ENCODE measurements at regions not wholly inside any gene's neighbourhood (a gene's known extent, or its start where the extent isn't known, plus 50 kb on each side); places are given as distances from the start of the nearest gene placed in this dataset.

GRCh38 chr7:28351450-28351849 is 60.9 kb upstream of the CREB5 start:
- no peak for ATAC-seq
- H3K27me3 Mint-ChIP-seq (ENCODE audit: insufficient read depth, low read depth, poor library complexity), result peaks cover 7% of the 10 kb centered on the region

More at GRCh38 chr7:28351450-28351849, 60.9 kb upstream of the CREB5 start:
- H3K27ac Mint-ChIP-seq, result no peak overlapping the region
- TF ChIP-seq EZH2 (IDR thresholded peaks at IDR 0.05; ENCODE audit: low read depth, unreplicated experiment), result no peak
- TF ChIP-seq REST (IDR thresholded peaks at IDR 0.05; ENCODE audit: unreplicated experiment), result no peak
- TF ChIP-seq CTCF (conservative IDR thresholded peaks at IDR 0.05; ENCODE audit: low read depth in 2 of 2), result no peak
- no peak for TF ChIP-seq EZH2phosphoT487 (IDR thresholded peaks at IDR 0.05; ENCODE audit: unreplicated experiment)
- TF ChIP-seq ZNF331 (CRISPR knock-in tag; IDR thresholded peaks at IDR 0.05; ENCODE audit: low read depth), result no peak
- TF ChIP-seq NANOG (IDR thresholded peaks at IDR 0.05; ENCODE audit: borderline replicate concordance), result no peak
- TF ChIP-seq ETS1 (IDR thresholded peaks at IDR 0.05), result no peak
- no peak for TF ChIP-seq CREB1 (CRISPR knock-in tag; IDR thresholded peaks at IDR 0.05; ENCODE audit: low read depth)
- TF ChIP-seq JUNB (IDR thresholded peaks at IDR 0.05; ENCODE audit: unreplicated experiment), result no peak
- TF ChIP-seq POLR2AphosphoS5 (IDR thresholded peaks at IDR 0.05; ENCODE audit: low read depth), result no peak
- TF ChIP-seq ZNF462 (CRISPR knock-in tag; IDR thresholded peaks at IDR 0.05), result no peak
- TF ChIP-seq ZNF114 (CRISPR knock-in tag; IDR thresholded peaks at IDR 0.05), result no peak
- no peak for TF ChIP-seq STAT1 (IDR thresholded peaks at IDR 0.05; ENCODE audit: unreplicated experiment)
- Histone ChIP-seq H3K36me3 (ENCODE audit: insufficient read depth) (no peaks in the 10 kb centered on the region), H3K4me3 (no peak overlapping the region), H2AFZ (no peak overlapping the region), H3K27me3 (ENCODE audit: insufficient read depth) (no peaks in the 10 kb centered on the region), H4K20me1 (replicated peaks; ENCODE audit: insufficient read depth) (no peaks in the 10 kb centered on the region), H3K4me1 (ENCODE audit: insufficient read depth) (peaks cover 13% of the 10 kb centered on the region), H3K9me2 (ENCODE audit: insufficient read depth) (0 out of 2 replicates have a peak, but pooled peaks cover 3% of the 10 kb centered on the region), H3K27ac (ENCODE audit: low read depth) (no peak overlapping the region), H3K79me2 (replicated peaks; ENCODE audit: insufficient read depth) (no peaks in the 10 kb centered on the region), H3F3A (replicated peaks; ENCODE audit: low read depth) (no peaks in the 10 kb centered on the region), H3K4me2 (no peak overlapping the region)
- H3K4me3 Mint-ChIP-seq, result no peak overlapping the region
- H3K4me1 Mint-ChIP-seq, result peaks cover 13% of the 10 kb centered on the region
- no peaks in the 10 kb centered on the region for H3K36me3 Mint-ChIP-seq (ENCODE audit: low read depth)
- no peak for DNase-seq (ENCODE audit: low spot score)
- H3K9me3 Mint-ChIP-seq, result peaks cover 3% of the 10 kb centered on the region; the same call in 2 of the 3 replicates

Measured in GM23338 (cell line).